Mesothelial cell of epicardium (in vitro differentiated cells): ENCODE measurements at regions not wholly inside any gene's neighbourhood (a gene's known extent, or its start where the extent isn't known, plus 50 kb on each side); places are given as distances from the start of the nearest gene placed in this dataset.

Experiments
- DNase-seq, 2 experiments: peaks; one replicate each; pipeline ENCODE4 v3.0.0; 2021; ENCODE audit warnings: low spot score in 2 of 2; ENCODE audit not compliant: unreplicated experiment in 2 of 2
- H3K27ac Mint-ChIP-seq: 2 replicates; pipeline ENCODE4 v1.8.0; 2021; ENCODE audit warnings: mixed read lengths
- H3K27me3 Mint-ChIP-seq: 2 replicates; pipeline ENCODE4 v1.8.0; 2021; ENCODE audit warnings: low read depth, mixed read lengths
- H3K36me3 Mint-ChIP-seq: 2 replicates; pipeline ENCODE4 v1.8.0; 2021; ENCODE audit warnings: mixed read lengths
- H3K4me1 Mint-ChIP-seq: 2 replicates; pipeline ENCODE4 v1.8.0; 2021; ENCODE audit warnings: mixed read lengths
- H3K4me3 Mint-ChIP-seq: 2 replicates; pipeline ENCODE4 v1.8.0; 2021; ENCODE audit warnings: mild to moderate bottlenecking, moderate library complexity, mixed read lengths
- H3K9me3 Mint-ChIP-seq: 2 replicates; pipeline ENCODE4 v1.8.0; 2021; ENCODE audit warnings: mixed read lengths
- CTCF ChIP-seq: fragments of 200-600 bp; sonication (generic); IDR thresholded peaks from one replicate; pipeline ENCODE4 v1.5.0; 2021; ENCODE audit warnings: antibody characterized with exemption; ENCODE audit not compliant: unreplicated experiment

GRCh38 chr4:100842856-100843255 lies 325.0 kb upstream of the EMCN start:
- Mint-ChIP-seq H3K27ac (no peak overlapping the region), H3K9me3 (no peaks in the 10 kb centered on the region), H3K4me3 (no peak overlapping the region), H3K27me3 (no peaks in the 10 kb centered on the region), H3K36me3 (no peaks in the 10 kb centered on the region), H3K4me1 (no peaks in the 10 kb centered on the region)
- no peak for DNase-seq
- no peak for TF ChIP-seq CTCF

- Mint-ChIP-seq H3K4me3 (no peak overlapping the region), H3K9me3 (no peaks in the 10 kb centered on the region), H3K27me3 (no peaks in the 10 kb centered on the region), H3K36me3 (no peaks in the 10 kb centered on the region), H3K27ac (no peak overlapping the region), H3K4me1 (no peaks in the 10 kb centered on the region)
- DNase-seq, result no peak
- TF ChIP-seq CTCF, result no peak
These were observed 324.1 kb upstream of the EMCN start for GRCh38 chr4:100841911-100842310.

- Mint-ChIP-seq H3K27me3 (no peaks in the 10 kb centered on the region), H3K4me1 (no peaks in the 10 kb centered on the region), H3K9me3 (no peaks in the 10 kb centered on the region), H3K27ac (no peak overlapping the region), H3K4me3 (no peak overlapping the region), H3K36me3 (no peaks in the 10 kb centered on the region)
- DNase-seq, result no peak
- TF ChIP-seq CTCF, result no peak
These were observed 321.9 kb upstream of the EMCN start for GRCh38 chr4:100839712-100840111.

- Mint-ChIP-seq H3K36me3 (no peaks in the 10 kb centered on the region), H3K9me3 (no peaks in the 10 kb centered on the region), H3K27me3 (no peaks in the 10 kb centered on the region), H3K27ac (no peak overlapping the region), H3K4me3 (no peak overlapping the region), H3K4me1 (peaks cover 9% of the 10 kb centered on the region)
- no peak for TF ChIP-seq CTCF
- DNase-seq, result no peak
These were observed 320.5 kb upstream of the EMCN start for GRCh38 chr4:100838286-100838685.

GRCh38 chr4:100836929-100837328 lies 319.1 kb upstream of the EMCN start:
- peaks cover 9% of the 10 kb centered on the region for H3K4me1 Mint-ChIP-seq
- no peak for TF ChIP-seq CTCF
- H3K4me3 Mint-ChIP-seq, result no peak overlapping the region
- no peak for DNase-seq
- H3K9me3 Mint-ChIP-seq, result no peaks in the 10 kb centered on the region
- H3K27me3 Mint-ChIP-seq, result no peaks in the 10 kb centered on the region
- no peak overlapping the region for H3K27ac Mint-ChIP-seq
- H3K36me3 Mint-ChIP-seq, result no peaks in the 10 kb centered on the region

GRCh38 chr4:100834616-100835015 lies 316.8 kb upstream of the EMCN start:
- H3K27me3 Mint-ChIP-seq, result no peaks in the 10 kb centered on the region
- H3K27ac Mint-ChIP-seq, result no peak overlapping the region
- no peak overlapping the region for H3K4me3 Mint-ChIP-seq
- no peak for DNase-seq
- no peak for TF ChIP-seq CTCF
- H3K9me3 Mint-ChIP-seq, result no peaks in the 10 kb centered on the region
- H3K4me1 Mint-ChIP-seq, result peaks cover 9% of the 10 kb centered on the region
- H3K36me3 Mint-ChIP-seq, result no peaks in the 10 kb centered on the region
